ENCODE measurements at regions not wholly inside any gene's neighbourhood (a gene's known extent, or its start where the extent isn't known, plus 50 kb on each side); places are given as distances from the start of the nearest gene placed in this dataset.

DNA sequence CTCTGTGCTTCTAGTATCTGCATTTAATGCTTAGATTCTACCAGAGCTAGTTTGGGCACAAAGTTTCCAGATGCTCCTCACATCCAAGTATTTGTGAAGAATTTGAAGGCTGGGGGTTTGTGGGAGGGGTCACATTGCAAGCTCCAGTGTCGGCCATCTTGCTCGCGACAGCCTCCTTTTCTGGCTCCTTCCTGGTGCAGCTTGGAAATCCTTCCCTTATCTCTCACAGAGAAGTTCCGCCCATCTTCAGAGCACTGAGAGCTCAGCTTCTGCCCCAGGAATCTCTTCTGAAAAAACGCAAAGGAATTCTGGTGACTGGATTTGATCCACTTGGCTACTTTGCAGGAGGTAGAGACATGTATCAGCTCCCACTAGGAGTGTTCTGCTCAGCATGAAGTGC, 497.5 kb downstream of the TBC1D22A start:
- DNase-seq, result no peak

DNA sequence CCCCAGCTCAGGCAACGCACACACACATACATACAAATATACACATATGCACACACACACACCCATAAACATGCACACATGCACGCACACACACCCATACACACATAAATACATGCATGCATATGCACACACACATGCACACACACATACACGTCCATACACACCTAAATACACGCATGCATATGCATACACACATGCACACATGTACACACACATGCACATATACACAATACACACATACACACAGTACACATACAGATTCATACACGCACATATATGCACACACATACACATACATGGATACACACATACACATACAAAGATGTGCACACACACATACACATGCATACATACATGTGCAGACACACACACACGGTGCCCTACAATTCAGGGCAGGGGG, 496.6 kb downstream of the TBC1D22A start:
- no peak for DNase-seq

DNA sequence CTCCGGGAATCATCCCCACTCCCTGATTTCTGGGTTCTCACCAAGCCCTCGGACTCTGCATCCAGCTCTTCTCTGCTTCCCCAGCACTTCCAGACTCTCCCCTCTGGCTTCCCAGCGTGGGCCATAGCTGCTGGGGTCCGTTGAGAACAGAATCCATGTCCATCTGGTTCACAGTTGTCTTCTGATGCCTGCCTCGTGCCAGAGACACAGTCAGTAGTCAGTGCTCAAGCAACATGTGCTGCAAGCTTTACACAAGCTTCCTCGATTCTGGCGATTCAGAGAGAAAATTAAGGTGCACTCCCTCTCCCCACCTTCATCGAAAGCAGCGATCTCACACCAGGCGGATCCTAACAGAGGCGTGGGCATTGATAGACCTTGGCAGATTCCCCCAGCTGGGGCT, 495.5 kb downstream of the TBC1D22A start:
- DNase-seq, result no peak

DNA sequence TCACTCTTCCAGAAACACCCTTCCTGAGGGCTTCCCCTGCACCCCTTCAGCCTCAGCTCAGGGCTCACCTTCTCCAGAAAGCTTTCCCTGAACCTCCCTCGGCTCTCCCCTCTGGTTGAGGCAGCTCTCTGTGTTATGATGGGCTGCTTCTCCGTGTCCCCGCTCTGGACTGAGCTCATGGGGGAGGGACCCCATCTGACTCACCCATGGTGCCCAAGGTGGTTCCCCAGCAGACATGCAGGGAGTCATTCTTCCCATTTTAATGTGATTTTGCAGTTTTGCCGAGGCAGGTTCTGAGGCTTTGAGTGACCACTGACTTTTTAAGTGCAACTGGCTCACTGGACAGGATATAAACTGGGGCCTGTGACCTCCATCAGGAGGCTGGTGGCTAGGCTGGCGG, 495.1 kb downstream of the TBC1D22A start:
- DNase-seq, result no peak

DNA sequence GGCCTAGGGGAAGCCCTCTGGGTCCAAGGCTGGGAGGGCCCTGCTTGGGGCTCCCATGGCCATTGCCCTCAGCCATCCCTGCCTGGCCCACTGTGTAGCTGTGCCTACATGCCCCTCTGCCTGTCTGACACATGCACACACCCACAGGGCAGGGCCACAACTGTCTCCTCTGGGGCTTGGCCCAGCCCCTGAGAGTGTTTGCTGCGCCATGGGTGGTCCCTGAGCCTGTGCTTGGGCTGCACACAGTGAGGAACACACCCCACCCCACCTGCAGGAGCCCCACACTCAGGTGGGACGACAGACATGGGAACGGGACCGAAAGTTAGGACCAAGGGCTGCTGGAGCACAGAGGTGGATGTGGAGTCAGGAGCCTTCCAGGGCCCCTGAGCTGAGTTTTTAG, 489.5 kb downstream of the TBC1D22A start:
- no peak for DNase-seq

DNA sequence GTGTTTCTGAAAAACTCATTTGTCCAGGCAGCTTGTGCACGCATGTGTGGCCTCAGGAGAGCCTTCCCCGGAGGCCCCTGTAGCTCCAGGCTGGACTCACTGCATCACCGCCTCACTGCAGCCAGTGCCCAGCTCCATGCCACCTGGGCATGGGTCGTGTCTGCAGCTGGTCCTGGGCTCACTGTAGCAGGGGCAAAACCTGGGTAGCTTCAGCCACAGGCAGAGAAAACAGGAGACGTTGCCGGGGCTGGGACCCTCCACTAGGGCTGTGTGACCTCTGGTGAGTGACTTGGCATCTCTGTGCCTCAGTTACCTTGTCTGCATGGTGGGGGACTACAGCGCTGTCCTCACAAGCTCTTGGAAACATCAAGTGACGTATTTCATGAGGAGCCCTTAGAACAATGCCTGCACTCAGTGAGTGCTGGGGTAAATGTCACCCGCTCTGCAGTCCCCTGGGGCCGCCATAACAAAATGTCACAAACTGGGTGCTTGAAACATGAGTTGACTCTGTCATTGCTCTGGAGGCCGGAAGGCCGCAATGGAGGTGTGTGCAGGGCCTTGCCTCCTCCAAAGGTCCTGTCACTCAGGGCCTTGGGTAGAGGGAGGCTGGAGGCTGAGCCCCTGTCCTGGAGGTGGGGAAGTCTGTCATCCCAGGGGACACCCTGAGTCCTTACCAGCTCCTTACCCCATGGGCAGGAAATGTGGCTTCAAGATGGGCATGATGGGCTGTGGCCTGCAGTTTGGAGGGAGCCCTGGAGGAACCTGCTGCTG, 488.7 kb downstream of the TBC1D22A start:
- DNase-seq, result no peak

DNA sequence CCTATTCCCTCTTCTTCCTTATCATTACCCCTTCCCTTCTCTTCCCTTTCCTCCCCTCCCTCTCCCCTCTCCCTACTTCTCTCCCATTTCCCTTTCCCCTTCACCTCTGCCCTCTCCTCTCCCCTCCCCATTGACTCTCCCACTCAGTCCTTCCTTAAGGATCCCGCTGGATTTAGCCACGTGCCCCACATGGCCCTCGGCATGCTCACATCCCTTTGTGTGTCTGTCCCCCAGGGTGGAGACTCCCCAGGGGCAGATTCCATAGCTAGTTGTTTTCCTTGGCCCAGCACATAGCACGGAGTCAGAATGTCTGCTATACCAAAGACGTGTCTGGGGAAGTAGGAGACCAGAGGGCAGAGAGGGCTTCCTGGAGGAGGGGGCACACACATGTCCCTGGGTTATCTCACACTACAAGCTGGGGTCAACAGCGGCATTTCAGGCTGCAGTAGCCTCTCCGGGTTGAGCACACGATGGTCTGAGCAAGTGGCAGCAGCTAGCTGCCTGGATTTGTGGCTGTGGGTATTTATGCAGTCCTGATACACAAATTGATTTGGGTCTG, 487.0 kb downstream of the TBC1D22A start:
- DNase-seq, result no peak

DNA sequence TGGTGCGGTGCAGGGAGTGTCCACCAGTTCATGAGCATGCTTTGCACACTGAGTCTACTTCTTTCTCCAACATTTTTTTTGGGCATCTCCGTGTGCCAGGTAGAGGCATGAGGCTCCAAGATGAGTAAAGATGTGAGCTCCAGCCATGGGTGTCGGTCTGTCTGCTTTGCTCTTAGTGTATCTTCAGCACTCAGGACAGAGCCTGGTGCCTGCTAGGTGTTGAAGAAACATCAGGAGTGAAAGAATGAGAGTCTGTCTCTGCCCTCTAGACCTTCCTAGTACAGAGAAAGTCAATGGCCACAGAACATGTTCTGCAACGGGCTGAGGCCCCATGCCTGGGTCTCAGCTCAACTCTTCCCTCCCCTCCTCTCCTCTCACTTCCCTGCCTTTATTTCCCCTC, 486.5 kb downstream of the TBC1D22A start:
- DNase-seq, result no peak

DNA sequence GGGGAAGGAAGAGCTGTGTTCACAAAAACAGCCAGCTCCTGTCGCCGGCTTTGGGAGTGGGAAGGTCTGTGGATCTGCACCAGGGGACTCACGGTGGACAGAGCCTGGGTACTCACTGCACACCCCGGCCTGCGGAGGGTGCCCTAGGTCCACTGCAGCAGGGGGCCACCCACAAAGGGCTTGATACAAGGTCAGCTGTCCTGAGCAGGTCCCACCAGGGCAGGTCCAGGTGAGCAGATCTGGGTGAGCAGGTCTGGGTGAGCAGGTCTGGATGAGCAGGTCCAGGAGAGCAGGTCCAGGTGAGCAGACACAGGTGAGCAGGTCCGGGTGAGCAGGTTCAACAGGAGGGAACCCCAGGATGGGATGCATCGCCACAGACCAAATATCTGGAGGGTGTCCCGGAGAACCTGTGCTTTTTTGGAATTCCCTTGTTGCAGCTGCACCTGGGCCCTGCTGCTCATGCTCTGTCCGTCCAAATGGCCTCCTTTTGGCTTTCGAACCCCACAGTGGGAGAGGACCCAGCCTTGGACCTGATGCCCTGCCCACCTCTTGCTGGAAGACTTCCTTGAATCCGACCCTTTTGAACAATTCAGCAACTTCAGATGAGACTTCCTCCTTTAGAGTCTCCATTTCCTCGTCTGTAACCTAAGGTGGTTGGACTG, 485.3 kb downstream of the TBC1D22A start:
- no peak for DNase-seq

DNA sequence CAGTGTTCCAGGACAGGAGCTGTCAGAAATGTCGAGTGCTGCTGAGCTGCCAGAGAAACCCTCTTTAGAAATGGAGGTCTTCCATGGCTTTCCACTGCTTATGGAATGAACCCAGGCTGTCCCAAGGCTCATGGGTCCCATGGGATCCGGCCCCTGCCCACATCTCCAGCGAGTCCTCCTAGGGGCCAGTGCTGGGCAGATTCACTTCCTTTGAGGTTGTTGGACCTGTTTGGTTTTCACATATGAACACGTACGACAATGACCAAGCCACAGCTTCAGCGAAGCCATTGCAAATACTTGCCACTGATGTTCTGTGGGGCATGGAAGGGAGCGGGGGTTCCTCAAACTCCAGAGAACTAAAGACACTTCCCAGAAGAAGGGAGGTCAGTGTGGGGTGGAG, 483.3 kb downstream of the TBC1D22A start:
- DNase-seq, result no peak

DNA sequence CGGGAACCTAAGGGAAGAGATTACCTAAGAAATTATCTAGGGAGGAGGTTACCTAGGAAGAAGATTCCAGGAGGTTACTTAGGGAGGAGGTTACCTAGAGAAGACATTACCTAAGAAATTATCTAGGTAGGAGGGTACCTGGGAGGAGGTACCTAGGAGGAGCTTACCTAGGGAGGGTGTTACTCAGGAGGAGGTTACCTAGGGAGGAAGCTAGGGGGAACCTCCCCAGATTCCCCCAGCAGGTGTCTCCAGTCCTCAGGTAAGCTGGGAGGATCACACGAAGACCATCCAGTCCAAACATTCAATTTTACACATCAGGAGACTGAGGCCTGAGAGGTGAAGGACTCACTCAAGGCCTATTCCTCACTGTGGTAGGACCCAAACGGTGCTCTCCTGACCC, 482.8 kb downstream of the TBC1D22A start:
- no peak for DNase-seq

DNA sequence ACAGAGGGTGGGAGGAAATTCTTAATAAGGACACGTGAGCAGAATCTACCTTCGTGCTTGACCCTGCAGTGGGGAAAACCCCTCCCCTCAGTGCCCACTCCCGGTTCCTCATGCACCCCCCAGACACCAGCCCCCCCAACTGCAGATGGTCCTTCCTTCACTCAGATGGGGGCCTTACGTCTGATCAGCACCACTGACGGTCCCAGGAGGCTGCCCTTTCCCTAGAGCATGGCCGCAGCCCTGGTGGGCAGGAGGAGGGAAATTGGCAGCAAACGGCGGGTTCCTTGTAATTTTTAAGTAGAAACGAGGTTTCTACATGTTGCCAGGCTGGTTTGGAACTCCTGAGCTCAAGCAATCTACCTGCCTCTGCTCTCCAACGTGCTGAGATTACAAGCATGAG, 477.7 kb downstream of the TBC1D22A start:
- DNase-seq, result no peak

DNA sequence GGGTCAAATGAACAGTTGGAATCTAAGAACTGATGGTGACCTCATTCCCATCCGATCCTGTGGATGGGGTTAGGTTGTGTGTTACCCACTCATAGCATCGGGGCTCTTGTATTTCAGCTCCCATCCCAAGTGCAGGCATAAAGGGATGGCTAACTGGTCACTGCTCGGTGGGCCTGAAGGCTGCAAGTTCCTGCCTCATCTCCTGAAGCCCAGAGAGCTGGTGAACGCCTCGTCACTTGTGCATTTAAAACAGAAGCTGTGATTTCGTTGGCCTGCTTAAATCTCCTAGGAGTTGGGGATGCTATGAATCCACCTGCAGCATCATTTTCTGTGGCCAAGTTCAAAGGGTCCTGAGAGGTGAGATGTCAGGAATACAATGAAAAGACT, 477.0 kb downstream of the TBC1D22A start:
- DNase-seq, result no peak

DNA sequence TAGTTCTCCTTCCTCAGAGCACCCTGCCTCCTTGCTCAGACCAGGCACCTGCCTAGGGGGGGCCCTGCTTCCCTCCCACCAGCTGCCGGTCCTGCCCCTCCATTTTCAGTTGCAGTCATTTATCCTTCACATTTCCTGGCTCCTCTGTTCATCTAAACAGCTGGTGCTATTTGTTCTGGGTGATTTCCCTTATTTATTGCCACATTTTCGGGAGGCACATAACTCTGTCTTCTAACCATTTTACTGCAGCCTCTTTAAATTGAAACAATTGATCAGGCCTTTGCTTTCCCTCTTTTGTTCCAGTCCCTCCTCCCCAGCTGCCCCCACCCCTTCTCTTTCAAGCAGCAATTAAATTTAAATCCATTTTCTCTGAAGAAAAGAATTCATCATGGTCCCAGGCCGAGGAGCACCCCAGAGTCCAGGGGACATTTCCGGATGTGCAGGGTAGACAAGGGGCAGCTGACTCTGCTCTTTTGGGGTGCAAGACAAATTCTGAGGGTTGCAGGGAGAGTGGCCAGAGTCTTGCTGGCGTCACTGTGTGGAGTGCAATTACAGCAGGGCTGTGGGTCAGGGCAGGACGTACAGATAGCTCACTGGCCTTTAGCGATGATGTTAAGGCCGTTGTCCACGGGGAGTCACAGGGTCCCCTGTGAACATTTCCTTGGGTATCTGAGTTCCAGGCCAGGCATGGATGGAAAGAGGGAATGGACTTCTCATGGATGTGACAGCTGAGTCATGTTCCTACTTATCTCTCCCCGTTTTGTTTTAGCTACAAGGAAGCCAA, 476.4 kb downstream of the TBC1D22A start:
- no peak for DNase-seq

DNA sequence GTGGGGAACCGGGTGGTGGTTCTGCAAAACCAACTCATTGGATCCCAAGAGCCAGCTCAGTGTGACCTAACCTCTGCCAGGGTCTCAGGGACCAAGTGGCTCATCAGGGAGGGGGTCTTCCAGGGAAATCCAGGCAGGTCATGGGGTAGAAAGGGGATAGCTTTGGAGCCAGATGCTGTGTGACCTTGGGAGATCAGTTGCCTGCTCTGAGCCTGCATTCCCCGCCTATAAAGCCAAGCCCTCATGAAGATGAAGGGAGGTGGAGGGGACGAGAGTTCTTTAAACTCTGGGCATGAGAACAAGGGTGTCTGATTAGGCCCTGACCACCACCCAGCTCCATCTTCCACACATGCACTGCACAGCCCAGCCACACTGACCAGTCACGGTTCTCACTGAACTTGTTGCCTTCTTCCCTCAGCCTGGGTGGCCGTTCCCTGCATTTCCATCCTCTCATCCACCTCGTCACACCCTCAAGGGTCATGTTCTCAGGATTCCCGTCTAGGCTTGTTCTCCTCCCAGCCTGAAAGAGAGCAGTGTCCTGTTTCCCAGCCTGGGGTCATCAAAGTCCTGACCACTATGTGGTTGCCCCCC, 475.5 kb downstream of the TBC1D22A start:
- DNase-seq, result no peak

DNA sequence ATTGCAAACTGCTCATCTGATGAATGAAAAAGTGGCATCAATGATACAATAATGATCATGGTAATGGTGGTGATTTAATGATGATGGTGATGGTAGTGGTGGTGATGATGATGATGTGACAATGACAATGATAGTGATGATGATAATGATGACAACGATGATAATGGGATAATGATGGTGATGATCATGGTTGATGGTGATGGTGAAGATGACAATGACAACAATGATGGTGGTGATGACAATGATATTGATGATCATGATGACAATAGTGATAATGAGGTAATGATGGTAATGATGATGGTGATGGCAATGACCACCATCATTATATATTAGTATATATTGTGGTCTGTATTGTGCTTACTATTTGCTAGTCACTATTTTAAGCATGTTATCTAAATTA, 474.3 kb downstream of the TBC1D22A start:
- no peak for DNase-seq

DNA sequence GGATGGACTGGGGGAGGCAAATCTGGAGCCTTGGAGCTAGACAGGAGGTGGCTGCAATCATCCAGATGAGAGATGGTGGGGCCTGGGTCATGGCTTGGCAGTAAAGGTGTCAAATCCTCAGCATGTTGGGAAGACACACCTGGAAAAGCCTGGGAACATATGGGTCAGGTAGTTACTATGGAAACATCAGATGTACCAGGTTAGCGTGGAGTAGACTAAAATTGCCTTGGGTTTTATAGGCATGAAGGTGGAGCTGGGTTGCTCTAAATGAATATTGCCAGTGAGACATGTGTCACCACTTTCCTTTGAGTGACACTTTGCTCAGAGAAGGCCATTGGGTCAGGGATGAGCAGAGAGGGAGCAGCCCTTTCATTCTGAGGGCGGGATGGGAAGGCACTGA, 473.7 kb downstream of the TBC1D22A start:
- no peak for DNase-seq

DNA sequence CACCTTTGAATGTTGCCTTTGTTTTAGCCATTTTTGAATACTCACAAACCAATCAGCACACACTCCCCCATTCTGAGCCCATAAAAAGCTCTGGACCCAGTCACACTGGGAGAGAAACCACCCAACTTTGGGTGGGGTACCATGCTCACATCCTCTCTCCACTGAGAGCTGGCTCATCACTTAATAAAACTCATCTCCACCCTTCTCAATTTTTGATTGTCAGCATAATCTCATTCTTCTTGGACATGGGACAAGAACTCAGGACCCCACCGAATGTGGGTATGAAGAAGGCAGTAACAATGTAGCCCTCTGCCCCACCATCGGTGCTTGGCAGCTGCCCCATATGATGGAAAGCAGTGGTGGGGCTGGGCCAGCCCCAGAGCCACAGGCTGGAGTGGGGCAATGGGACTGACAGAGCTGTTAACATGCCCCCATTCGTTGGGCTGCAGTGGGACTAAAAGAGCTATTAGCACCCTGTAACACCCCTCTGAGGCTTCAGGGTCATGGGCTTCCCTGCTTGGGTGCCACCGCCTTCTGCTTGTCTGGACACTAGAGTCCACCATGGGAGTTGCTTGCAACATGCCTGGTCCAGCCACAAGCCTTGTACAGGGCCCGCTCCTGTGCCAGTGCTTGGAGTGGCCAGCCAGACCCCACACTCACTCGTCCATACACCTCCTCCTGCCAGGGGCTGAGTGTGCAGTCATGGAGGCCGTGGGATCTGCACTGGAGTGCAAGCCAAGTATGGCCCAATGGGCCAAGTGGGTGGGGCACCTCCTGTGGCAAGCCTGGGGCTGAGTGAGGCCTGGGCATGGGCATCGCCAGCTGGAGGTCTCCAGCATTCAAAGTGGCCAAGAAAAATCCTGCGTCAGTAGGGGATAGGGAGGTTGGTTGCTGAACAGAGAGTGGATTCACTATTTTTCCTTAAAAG, 471.1 kb downstream of the TBC1D22A start:
- DNase-seq, result no peak

DNA sequence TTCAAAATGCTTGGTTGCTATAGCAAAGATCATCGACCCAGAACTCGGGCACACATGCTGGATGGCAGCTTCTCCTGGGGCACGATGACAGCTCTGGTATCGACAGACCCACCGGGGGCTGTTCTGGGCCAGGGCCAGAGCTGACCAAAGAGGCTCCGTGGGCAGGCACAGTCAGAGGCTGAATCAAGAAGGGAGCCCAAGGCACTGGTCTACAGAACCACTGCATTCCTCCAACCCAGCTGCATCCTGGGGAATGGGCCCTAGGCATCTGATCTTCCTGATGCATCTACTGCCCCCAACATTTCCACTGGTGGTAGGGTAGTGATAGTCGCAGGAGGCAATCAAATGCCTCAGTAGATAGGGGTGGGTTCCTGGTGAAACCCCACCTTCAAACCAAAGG, 470.3 kb downstream of the TBC1D22A start:
- DNase-seq, result no peak

DNA sequence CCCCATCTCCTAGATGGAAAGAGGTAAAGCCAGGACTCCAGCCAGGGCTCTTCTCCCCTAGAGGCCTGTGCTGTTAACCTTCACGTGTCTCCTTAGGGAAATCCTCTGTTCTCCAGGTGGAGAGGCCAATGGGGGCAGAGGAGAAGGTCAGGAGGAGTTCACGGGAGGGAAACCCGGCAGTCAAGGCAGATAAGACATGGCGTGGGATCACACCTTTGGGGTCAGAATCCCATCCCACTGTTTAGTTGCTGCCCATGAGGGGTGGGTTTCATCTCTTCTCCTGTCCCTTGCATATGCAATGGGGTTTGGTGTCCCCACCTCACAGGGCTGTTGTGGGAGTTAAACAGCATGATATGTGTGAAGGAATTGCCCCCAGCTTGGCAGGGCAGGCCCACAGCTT, 469.7 kb downstream of the TBC1D22A start:
- DNase-seq, result no peak

DNA sequence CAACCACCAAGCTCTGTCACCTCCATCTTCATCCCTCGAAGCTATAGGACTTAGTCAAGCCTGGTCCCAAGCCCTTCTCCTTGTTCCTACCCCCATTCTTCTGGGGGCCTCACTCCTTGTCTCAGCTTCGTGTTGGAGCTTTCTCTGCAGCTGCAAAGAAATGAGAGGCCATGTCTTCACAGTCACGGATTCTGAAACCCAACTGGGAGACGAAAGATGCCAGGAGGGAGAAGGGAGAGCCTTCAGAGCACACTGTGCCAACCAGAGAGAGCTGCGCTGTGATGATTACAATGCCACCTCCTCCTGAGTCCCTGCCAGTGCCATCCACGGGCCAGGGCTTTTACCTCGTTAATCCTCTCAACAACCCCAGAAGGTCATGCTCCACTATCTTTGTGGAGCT, 469.3 kb downstream of the TBC1D22A start:
- no peak for DNase-seq

DNA sequence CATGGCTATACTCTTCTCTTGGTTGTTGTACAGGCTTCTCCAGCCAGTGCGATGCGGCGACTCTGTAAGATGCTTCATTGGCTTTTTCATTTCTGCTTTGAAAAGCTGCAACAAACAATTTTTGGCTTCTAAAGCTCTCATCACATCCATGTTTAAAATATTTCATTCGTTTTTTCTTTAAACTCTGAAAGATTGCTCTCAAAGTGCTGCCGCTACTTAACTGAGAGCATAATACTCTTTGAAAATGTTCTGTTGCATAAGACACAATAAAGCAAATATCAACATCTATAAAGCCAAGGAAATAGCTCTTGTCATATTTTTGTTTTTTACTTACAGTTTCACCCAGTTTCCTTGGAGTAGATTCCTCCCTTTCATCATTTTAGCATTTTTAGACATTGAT, 468.3 kb downstream of the TBC1D22A start:
- DNase-seq, result no peak

Data from amniotic stem cell (primary cell).